WTC11 (cell line): ENCODE measurements at regions not wholly inside any gene's neighbourhood (a gene's known extent, or its start where the extent isn't known, plus 50 kb on each side); places are given as distances from the start of the nearest gene placed in this dataset.
A peak's percentile ranks its signal among the peaks of the same experiment; 100 is the strongest.

Experiments used
- ATAC-seq: fragments of 200-7000 bp; cut with Tn5 transposase; 2 replicates; pipeline ENCODE4 v1.10.0; 2021; ENCODE audit warnings: mild to moderate bottlenecking, moderate library complexity
- CTCF ChIA-PET: fragments of 300-600 bp; sonication (Branson Sonifier 250); formaldehyde crosslinking; loops from one replicate; lab custom pipeline; 2021; ENCODE audit warnings: antibody characterized with exemption; lab: Charles Lee
- POLR2A ChIA-PET: fragments of 350-600 bp; sonication (Branson Sonifier 250); formaldehyde crosslinking; loops from one replicate; lab custom pipeline; 2021; ENCODE audit warnings: antibody characterized with exemption; lab: Charles Lee
- DNase-seq: peaks from one replicate; pipeline ENCODE4 v3.0.0; 2021; ENCODE audit warnings: low spot score
- H3K27ac Mint-ChIP-seq: 2 replicates; pipeline ENCODE4 v1.8.0; 2021; ENCODE audit warnings: mixed read lengths
- H3K27me3 Mint-ChIP-seq: 2 replicates; pipeline ENCODE4 v1.8.0; 2021; ENCODE audit warnings: low read depth, mild to moderate bottlenecking, moderate library complexity, mixed read lengths
- H3K36me3 Mint-ChIP-seq: 2 replicates; pipeline ENCODE4 v1.8.0; 2021; ENCODE audit warnings: mixed read lengths
- H3K4me1 Mint-ChIP-seq: 2 replicates; pipeline ENCODE4 v1.8.0; 2022; ENCODE audit warnings: mixed read lengths
- H3K4me3 Mint-ChIP-seq: 2 replicates; pipeline ENCODE4 v1.8.0; 2021; ENCODE audit warnings: mild to moderate bottlenecking, moderate library complexity, mixed read lengths
- H3K9me3 Mint-ChIP-seq: 2 replicates; pipeline ENCODE4 v1.8.0; 2021; ENCODE audit warnings: mixed read lengths
- ARID4B ChIP-seq: sonication (generic); formaldehyde crosslinking; IDR thresholded peaks from 2 replicates; pipeline ENCODE4 v1.8.0; 2023; ENCODE audit warnings: missing genetic modification reagents, mild to moderate bottlenecking, borderline replicate concordance
- ATF1 ChIP-seq: sonication (generic); formaldehyde crosslinking; IDR thresholded peaks from 2 replicates; pipeline ENCODE4 v1.8.1; 2023; ENCODE audit warnings: mild to moderate bottlenecking, moderate library complexity, missing genetic modification reagents
- ATF3 ChIP-seq: sonication (generic); formaldehyde crosslinking; conservative IDR thresholded peaks from 2 replicates; pipeline ENCODE4 v1.8.1; 2022; ENCODE audit warnings: mild to moderate bottlenecking, missing genetic modification reagents
- CBFB ChIP-seq: sonication (generic); formaldehyde crosslinking; IDR thresholded peaks from 2 replicates; pipeline ENCODE4 v1.8.1; 2022; ENCODE audit warnings: mild to moderate bottlenecking, low read depth, missing genetic modification reagents
- E2F1 ChIP-seq: sonication (generic); formaldehyde crosslinking; IDR thresholded peaks from 2 replicates; pipeline ENCODE4 v1.8.0; 2022; ENCODE audit warnings: mild to moderate bottlenecking, missing genetic modification reagents
- EMX1 ChIP-seq: fragments of 250-450 bp; sonication (Bioruptor Pico); IDR thresholded peaks from 2 replicates; pipeline ENCODE4 v1.8.0; 2021; ENCODE audit warnings: mild to moderate bottlenecking
- FOXJ3 ChIP-seq: sonication (generic); formaldehyde crosslinking; IDR thresholded peaks from 2 replicates; pipeline ENCODE4 v1.9.0; 2021; ENCODE audit warnings: missing genetic modification reagents, mild to moderate bottlenecking, borderline replicate concordance
- MXD4 ChIP-seq: fragments of 250-450 bp; sonication (Bioruptor Pico); IDR thresholded peaks from 2 replicates; pipeline ENCODE4 v1.8.0; 2021; ENCODE audit warnings: mild to moderate bottlenecking, moderate library complexity, borderline replicate concordance
- NFATC4 ChIP-seq: fragments of 250-450 bp; sonication (Bioruptor Pico); IDR thresholded peaks from 2 replicates; pipeline ENCODE4 v1.9.0; 2021; ENCODE audit warnings: mild to moderate bottlenecking
- OVOL2 ChIP-seq: fragments of 250-450 bp; sonication (Bioruptor Pico); IDR thresholded peaks from 2 replicates; pipeline ENCODE4 v1.9.0; 2021; ENCODE audit warnings: mild to moderate bottlenecking, borderline replicate concordance
- PREB ChIP-seq: sonication (generic); formaldehyde crosslinking; IDR thresholded peaks from 2 replicates; pipeline ENCODE4 v1.8.1; 2022; ENCODE audit warnings: mild to moderate bottlenecking, missing genetic modification reagents, moderate library complexity, borderline replicate concordance
- RELA ChIP-seq: sonication (generic); formaldehyde crosslinking; IDR thresholded peaks from 2 replicates; pipeline ENCODE4 v1.8.1; 2022; ENCODE audit warnings: missing genetic modification reagents, mild to moderate bottlenecking, borderline replicate concordance
- TCF7 ChIP-seq: sonication (generic); formaldehyde crosslinking; IDR thresholded peaks from 2 replicates; pipeline ENCODE4 v1.8.0; 2022; ENCODE audit warnings: mild to moderate bottlenecking, low read depth, missing genetic modification reagents, moderate library complexity
- TEAD1 ChIP-seq: sonication (generic); formaldehyde crosslinking; IDR thresholded peaks from 2 replicates; pipeline ENCODE4 v1.8.0; 2022; ENCODE audit warnings: mild to moderate bottlenecking, missing genetic modification reagents
- TP53 ChIP-seq: sonication (generic); formaldehyde crosslinking; IDR thresholded peaks from 2 replicates; pipeline ENCODE4 v1.8.1; 2023; ENCODE audit warnings: mild to moderate bottlenecking, missing genetic modification reagents
- ZNF138 ChIP-seq: sonication (generic); formaldehyde crosslinking; conservative IDR thresholded peaks from 2 replicates; pipeline ENCODE4 v1.8.1; 2022; ENCODE audit warnings: mild to moderate bottlenecking, moderate library complexity, missing genetic modification reagents
- ZNF219 ChIP-seq: sonication (generic); formaldehyde crosslinking; IDR thresholded peaks from 2 replicates; pipeline ENCODE4 v1.8.0; 2023; ENCODE audit warnings: missing genetic modification reagents, mild to moderate bottlenecking, borderline replicate concordance
- ZNF396 ChIP-seq: fragments of 250-450 bp; sonication (Bioruptor Pico); IDR thresholded peaks from 2 replicates; pipeline ENCODE4 v1.8.0; 2021; ENCODE audit warnings: mild to moderate bottlenecking, moderate library complexity, borderline replicate concordance
- ZSCAN18 ChIP-seq: fragments of 250-450 bp; sonication (Bioruptor Pico); IDR thresholded peaks from 2 replicates; pipeline ENCODE4 v2.1.2; 2022; ENCODE audit warnings: mild to moderate bottlenecking, moderate library complexity

GRCh38 chrX:130524476-130525194 is 122.8 kb downstream of the RBMX2 start:
- Mint-ChIP-seq H3K27me3 (no peaks in the 10 kb centered on the region), H3K27ac (no peak overlapping the region)
- CTCF ChIA-PET, result no interaction called here

GRCh38 chrX:130529531-130529930 is 127.7 kb downstream of the RBMX2 start:
- ATAC-seq, result peak; percentile 57
- H3K27me3 Mint-ChIP-seq, result no peaks in the 10 kb centered on the region; the same call in 1 of the 2 replicates
- H3K9me3 Mint-ChIP-seq, result 0 out of 2 replicates have a peak, but pooled peaks cover 3% of the 10 kb centered on the region
- no peak overlapping the region for H3K27ac Mint-ChIP-seq
- no peak overlapping the region for H3K4me3 Mint-ChIP-seq
- POLR2A ChIA-PET, result no interaction called here
- no peaks in the 10 kb centered on the region for H3K4me1 Mint-ChIP-seq
- H3K36me3 Mint-ChIP-seq, result no peaks in the 10 kb centered on the region
- CTCF ChIA-PET, result no interaction called here
- no peak for DNase-seq
- TF ChIP-seq ZNF219 (CRISPR knock-in tag), result no peak
- TF ChIP-seq PREB (CRISPR knock-in tag), result no peak
- TF ChIP-seq EMX1 (CRISPR knock-in tag), result no peak
- no peak for TF ChIP-seq ARID4B (CRISPR knock-in tag)
- TF ChIP-seq CBFB (CRISPR knock-in tag), result no peak

More at GRCh38 chrX:130524476-130525194, 122.8 kb downstream of the RBMX2 start:
- H3K36me3 Mint-ChIP-seq, result no peaks in the 10 kb centered on the region
- no peaks in the 10 kb centered on the region for H3K4me1 Mint-ChIP-seq
- DNase-seq (no peak), ATAC-seq (no peak)
- no peaks in the 10 kb centered on the region for H3K9me3 Mint-ChIP-seq
- no peak overlapping the region for H3K4me3 Mint-ChIP-seq
- TF ChIP-seq MXD4 (CRISPR knock-in tag), result no peak
- TF ChIP-seq RELA, result no peak
- no peak for TF ChIP-seq ARID4B (CRISPR knock-in tag)
- no peak for TF ChIP-seq ATF3 (CRISPR knock-in tag)
- TF ChIP-seq ZNF396 (CRISPR knock-in tag), result no peak
- TF ChIP-seq EMX1 (CRISPR knock-in tag), result no peak
- TF ChIP-seq ATF1 (CRISPR knock-in tag), result no peak
- TF ChIP-seq E2F1 (CRISPR knock-in tag), result no peak
- no peak for TF ChIP-seq TEAD1 (CRISPR knock-in tag)
- no peak for TF ChIP-seq ZNF138 (CRISPR knock-in tag)
- TF ChIP-seq NFATC4 (CRISPR knock-in tag), result no peak
- no peak for TF ChIP-seq ZSCAN18 (CRISPR knock-in tag)
- no peak for TF ChIP-seq OVOL2 (CRISPR knock-in tag)
- no peak for TF ChIP-seq TCF7 (CRISPR knock-in tag)
- TF ChIP-seq FOXJ3 (CRISPR knock-in tag), result no peak
- TF ChIP-seq TP53 (CRISPR knock-in tag), result no peak
- POLR2A ChIA-PET, result no interaction called here
